ENCODE measurements at regions not wholly inside any gene's neighbourhood (a gene's known extent, or its start where the extent isn't known, plus 50 kb on each side); places are given as distances from the start of the nearest gene placed in this dataset.
"Not testable (repeated sequence)": the region's sequence is repeated elsewhere in the genome, so short reads cannot be mapped to it uniquely, and the experiment has no call there.

DNA sequence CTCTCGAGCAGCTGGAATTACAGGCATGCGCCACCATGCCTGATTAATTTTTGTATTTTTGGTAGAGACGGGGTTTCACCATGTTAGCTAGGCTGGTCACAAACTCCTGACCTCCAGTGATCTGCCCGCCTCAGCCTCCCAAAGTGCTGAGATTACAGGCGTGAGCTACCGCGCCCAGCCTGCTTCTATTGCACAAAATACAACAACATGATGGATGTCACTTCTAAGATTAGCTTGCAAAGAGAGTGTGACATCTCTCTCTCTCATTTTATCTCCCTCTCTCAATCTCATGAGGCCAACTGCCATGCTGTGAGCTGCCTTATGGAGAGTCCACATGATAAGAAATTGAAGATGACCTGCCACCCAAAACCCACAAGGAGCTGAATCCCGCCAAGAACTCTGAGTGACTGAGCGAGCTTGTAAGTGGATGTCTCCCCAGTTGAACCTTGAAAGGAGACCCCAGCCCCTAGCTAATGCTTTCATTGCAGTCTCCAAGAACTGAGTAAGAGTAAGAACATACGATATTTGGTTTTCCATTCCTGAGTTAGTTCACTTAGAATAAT is 458.5 kb downstream of the RBFOX1 start:
- Histone ChIP-seq H3K9me3 (no peaks in the 10 kb centered on the region), H3K4me1 (no peaks in the 10 kb centered on the region), H3K36me3 (no peaks in the 10 kb centered on the region), H3K27ac (no peak overlapping the region), H3K4me3 (no peak overlapping the region), H3K27me3 (no peaks in the 10 kb centered on the region)
- TF ChIP-seq POLR2A (IDR thresholded peaks at IDR 0.05) = no peak
- TF ChIP-seq CTCF (IDR thresholded peaks at IDR 0.05) = no peak
- no peak for DNase-seq

- H3K36me3 ChIP-seq = no peaks in the 10 kb centered on the region
- no peak for TF ChIP-seq CTCF (IDR thresholded peaks at IDR 0.05)
- no peak for TF ChIP-seq POLR2A (IDR thresholded peaks at IDR 0.05)
- DNase-seq = no peak
- no peak overlapping the region for H3K27ac ChIP-seq
- H3K4me1 ChIP-seq = no peaks in the 10 kb centered on the region
- no peaks in the 10 kb centered on the region for H3K27me3 ChIP-seq
- no peak overlapping the region for H3K4me3 ChIP-seq
- H3K9me3 ChIP-seq = no peaks in the 10 kb centered on the region
Measured at GRCh38 chr16:7775072-7775488, 442.4 kb downstream of the RBFOX1 start.

DNA sequence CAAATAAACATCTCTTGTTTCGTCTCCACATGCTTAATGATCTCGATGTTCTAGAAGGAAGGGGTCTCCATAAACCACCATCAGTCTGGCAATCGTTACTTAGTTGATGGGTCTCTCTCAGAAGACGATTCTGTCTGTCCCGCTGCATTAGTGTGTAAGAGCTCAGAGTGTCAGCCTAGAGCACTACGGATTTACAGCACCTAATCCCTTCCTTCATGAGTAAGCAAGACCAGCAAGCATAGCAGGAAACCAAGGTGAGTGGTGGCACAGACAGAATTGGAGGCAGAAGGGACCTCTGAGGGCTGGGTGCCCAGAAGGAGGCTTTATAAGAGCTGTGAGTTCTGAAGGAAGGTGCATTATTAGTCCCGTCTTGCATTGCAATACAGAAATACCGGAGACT is 440.1 kb downstream of the RBFOX1 start:
- no peak for DNase-seq
- no peaks in the 10 kb centered on the region for H3K36me3 ChIP-seq
- TF ChIP-seq POLR2A (IDR thresholded peaks at IDR 0.05) = no peak
- TF ChIP-seq CTCF (IDR thresholded peaks at IDR 0.05) = no peak

DNA sequence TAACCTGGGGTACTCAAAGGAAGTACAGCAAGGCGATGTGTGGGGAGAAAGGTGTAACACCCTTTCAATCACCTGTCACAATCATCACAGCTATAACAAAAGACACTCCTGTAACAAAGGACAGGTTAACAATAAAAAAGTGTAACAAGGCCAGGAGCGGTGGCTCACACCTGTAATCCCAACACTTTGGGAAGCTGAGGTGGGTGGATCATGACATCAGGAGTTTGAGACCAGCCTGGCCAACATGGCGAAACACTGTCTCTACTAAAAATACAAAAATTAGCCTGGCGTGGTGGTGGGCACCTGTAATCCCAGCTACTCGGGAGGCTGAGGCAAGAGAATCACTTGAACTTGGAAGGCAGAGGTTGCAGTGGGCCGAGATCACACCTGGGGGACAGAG is 436.4 kb downstream of the RBFOX1 start:
- H3K4me1 ChIP-seq, H3K9me3 ChIP-seq, H3K27me3 ChIP-seq, H3K36me3 ChIP-seq, H3K4me3 ChIP-seq, DNase-seq, H3K27ac ChIP-seq: not testable (repeated sequence)

More for the DNA sequence above, 440.1 kb downstream of the RBFOX1 start:
- Histone ChIP-seq H3K4me1 (no peaks in the 10 kb centered on the region), H3K4me3 (no peak overlapping the region), H3K9me3 (no peaks in the 10 kb centered on the region), H3K27ac (no peak overlapping the region), H3K27me3 (no peaks in the 10 kb centered on the region)

DNA sequence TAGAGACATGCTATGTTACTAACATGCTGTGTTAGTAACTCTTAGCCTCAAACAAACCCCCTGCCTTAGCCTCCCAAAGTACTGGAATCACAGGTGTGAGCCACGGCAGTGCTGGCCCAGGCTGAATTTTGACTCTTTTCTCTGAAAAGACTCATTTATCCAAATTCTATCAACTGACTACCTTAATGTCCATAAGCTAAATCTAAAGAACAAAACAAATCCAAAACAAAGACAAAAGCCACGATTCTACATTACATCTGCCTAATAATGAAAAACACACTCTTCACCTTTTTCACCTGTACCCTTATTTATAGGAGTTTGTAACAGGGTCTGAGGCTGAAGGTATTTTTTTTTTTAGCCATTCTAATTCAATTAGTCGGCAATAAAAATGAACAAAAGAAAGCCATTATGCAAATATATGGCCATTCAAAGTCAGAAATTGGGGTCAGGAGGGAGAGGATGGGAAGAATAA is 432.5 kb downstream of the RBFOX1 start:
- H3K9me3 ChIP-seq = no peaks in the 10 kb centered on the region
- no peak overlapping the region for H3K4me3 ChIP-seq
- DNase-seq = no peak
- no peaks in the 10 kb centered on the region for H3K36me3 ChIP-seq
- H3K27me3 ChIP-seq = no peaks in the 10 kb centered on the region
- no peaks in the 10 kb centered on the region for H3K4me1 ChIP-seq
- no peak for TF ChIP-seq CTCF (IDR thresholded peaks at IDR 0.05)
- H3K27ac ChIP-seq = no peak overlapping the region

DNA sequence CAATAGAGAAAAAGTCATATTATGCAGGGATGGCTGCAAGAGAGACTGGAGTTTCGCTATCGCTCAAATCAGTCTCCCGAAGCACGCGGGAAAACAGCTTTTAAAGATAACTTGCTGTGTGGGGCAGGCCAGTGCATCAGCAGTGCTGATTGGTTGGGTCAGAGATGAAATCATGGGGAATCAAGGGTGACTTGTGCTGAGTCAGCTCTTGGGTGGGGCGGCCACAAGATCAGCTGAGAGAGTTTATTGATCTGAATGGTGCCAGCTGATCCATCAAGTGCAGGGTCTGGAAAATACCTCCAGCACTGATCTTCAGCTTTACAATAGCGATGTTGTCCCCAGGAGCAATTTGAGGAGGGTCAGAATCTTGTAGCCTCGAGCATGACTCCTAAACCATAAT is 430.5 kb downstream of the RBFOX1 start:
- no peaks in the 10 kb centered on the region for H3K27me3 ChIP-seq
- no peaks in the 10 kb centered on the region for H3K4me1 ChIP-seq
- no peak for DNase-seq
- H3K27ac ChIP-seq = no peak overlapping the region
- H3K9me3 ChIP-seq = no peaks in the 10 kb centered on the region
- no peak overlapping the region for H3K4me3 ChIP-seq
- no peaks in the 10 kb centered on the region for H3K36me3 ChIP-seq
- no peak for TF ChIP-seq POLR2A (IDR thresholded peaks at IDR 0.05)
- TF ChIP-seq CTCF (IDR thresholded peaks at IDR 0.05) = no peak
